ENCODE measurements at regions not wholly inside any gene's neighbourhood (a gene's known extent, or its start where the extent isn't known, plus 50 kb on each side); places are given as distances from the start of the nearest gene placed in this dataset.
"Not testable (repeated sequence)": the region's sequence is repeated elsewhere in the genome, so short reads cannot be mapped to it uniquely, and the experiment has no call there.

DNA sequence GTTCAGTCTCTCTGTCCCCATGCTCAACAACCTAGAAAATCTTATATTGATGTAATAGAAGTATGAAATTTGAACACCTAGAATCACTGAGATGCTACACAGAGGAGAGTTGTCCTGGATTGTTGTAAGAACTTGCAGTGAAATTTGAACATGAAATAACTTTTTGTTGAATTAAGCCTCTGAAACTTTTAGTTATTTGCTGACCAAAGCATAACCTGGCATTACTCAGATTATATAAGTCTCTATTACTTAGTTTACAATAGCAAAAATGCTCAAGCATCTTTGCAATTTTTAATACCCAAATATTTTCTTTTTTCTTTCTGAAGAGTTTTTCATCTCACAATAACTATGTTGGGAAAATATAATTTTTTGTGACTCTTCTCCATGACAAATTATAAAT is 630.7 kb upstream of the ACO1 start:
- DNase-seq (ENCODE audit: low spot score in 2 of 2) (no peak), FAIRE-seq (peak; percentile 10)

DNA sequence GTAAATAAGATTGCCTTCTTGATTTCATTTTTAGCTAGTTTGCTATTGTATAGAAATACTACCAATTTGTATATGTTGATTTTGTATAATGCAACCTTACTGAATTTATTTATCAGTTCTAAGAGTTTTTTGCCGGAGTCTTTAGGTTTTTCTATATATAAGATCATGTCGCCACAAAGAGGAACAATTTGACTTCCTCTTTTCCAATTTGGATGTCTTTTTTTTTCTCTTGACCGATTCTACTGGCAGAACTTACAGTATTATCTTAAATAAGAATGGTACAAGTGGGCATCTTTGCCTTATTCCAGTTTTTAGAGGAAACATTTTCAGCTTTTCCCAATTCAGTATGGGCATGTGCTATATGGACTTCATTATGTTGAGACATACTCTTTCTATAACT is 624.7 kb upstream of the ACO1 start:
- FAIRE-seq (no peak), DNase-seq (ENCODE audit: low spot score in 2 of 2) (no peak)

DNA sequence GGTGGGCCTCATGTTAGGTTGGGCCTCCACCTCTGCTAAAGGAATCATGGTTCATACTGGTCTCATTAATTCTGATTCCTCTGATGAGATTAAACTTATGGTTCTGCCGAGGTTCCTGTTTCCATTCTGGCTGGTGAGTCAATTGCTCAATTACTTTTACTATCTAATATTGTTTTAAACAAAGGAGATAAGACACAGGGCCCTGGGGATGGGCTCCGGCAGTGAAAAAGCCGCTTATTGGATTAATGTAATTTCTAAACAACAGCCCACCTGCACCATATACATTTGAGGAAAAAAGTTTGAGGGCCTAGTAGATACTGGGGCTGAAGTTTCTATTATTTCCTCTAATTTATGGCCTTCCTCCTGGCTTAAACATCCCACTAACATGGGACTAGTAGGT is 610.4 kb upstream of the ACO1 start:
- not testable (repeated sequence) for FAIRE-seq; DNase-seq (ENCODE audit: low spot score in 2 of 2)

DNA sequence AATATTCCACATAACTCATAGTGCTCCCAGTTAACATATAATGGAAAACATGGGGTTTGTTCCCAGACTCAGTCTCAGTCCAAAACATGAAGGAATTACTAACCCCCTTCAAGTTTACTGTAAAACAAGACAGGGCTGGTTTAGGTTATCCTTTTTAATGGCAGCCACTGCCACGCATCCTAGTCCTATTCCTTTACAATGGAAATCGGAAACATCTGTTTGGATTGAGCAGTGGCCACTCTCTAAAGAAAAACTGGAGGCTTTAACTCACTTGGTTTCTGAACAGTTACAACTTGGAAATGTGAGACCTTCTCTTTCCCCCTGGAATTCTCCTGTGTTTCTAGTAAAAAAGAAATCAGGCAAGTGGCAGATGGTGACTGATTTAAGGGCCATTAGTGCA is 609.9 kb upstream of the ACO1 start:
- no peak for DNase-seq (ENCODE audit: low spot score in 2 of 2)

DNA sequence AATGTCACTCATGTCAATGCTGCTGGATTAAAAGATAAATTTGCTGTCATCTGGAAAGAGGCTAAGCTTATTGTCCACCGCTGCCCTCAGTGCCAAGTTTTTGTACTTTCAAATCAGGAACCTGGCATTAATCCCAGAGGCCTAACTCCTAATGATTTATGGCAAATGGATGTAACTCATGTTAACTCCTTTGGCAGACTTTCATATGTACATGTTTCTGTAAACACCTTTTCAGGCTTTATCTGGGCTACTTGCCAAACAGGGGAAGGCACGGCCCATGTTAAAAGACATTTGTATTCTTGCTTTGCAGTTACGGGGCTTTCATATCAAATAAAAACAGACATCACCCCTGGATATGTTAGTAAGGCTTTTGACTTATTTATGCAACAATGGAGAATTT is 608.0 kb upstream of the ACO1 start:
- no peak for DNase-seq (ENCODE audit: low spot score in 2 of 2)
- FAIRE-seq, result no peak

More for the DNA sequence above, 609.9 kb upstream of the ACO1 start:
- FAIRE-seq, result no peak

DNA sequence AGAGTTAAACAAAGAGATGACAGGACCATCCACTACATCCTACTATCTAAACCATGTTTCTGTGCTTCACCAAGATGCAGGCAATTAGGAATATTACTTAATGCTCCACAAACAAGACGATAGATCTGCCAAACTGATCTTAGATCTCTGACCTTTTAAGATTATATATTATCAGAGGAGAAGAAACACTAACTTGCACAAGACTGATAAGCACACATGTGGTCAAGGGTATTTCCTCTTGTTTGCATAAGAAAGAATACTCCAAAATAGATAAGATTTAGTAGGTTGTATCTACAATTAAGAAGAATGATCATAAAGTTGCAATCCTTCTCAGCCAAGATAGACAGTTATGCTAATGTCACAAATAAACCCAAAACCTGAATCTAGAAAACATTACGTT is 601.0 kb upstream of the ACO1 start:
- DNase-seq (ENCODE audit: low spot score in 2 of 2), result no peak
- no peak for FAIRE-seq

- DNase-seq (ENCODE audit: low spot score in 2 of 2) (no peak), FAIRE-seq (no peak)
Observed at GRCh38 chr9:31790720-31791119, 593.7 kb upstream of the ACO1 start.

DNA sequence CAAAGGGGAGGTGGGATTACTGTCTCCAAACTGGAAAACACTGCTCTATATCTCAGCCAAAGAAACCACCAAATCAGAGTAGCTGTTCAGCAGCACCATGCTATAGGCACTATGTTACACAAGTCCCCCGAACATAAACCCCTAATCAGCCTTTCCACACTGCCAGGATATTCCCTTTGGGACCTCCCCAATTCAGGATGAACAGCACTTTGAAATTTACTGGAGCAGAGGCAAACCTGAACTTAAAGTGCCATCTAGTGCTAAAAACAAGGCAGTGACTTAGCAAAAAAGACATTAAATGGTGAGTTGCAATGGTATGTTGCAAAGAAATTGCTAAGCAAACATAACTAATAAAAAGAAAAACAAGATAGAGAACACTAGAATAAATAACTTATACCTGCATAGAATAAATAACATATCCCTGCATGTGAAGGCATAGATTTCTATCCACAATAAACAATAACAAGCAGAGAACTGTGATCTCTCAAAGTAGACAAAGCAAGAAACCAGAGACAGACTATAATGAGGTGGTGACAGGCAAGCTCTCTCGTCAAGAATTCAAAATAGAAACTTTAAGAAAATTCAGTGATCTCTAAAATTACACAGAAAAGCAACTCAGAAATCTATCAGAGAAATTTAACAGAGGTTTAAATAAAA is 584.4 kb upstream of the ACO1 start:
- DNase-seq (ENCODE audit: low spot score in 2 of 2) (no peak), FAIRE-seq (no peak)

- DNase-seq (ENCODE audit: low spot score in 2 of 2) (no peak), FAIRE-seq (no peak)
Observed at GRCh38 chr9:31807574-31808256, 576.7 kb upstream of the ACO1 start.

DNA sequence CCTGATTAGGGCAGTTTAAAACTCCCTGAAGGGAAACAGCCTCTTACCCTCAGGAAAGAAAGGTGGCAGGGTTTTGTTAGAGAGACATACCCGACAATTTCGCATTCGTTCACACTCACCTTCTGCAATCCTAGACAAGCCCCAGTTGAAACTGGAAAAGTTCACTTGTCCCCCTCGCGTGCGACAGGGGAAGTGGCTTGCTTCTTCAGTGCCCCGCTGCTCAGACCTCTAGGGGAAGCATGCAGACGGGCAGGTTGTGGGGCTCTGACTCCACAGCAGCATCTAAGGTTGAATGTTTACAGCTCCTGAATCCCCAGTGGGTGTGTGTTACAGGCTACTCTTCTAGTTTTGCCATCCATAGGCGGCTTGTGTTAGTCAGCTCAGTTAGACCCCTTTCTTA is 575.7 kb upstream of the ACO1 start:
- no peak for DNase-seq (ENCODE audit: low spot score in 2 of 2)
- no peak for FAIRE-seq

- no peak for DNase-seq (ENCODE audit: low spot score in 2 of 2)
Observed at GRCh38 chr9:31820426-31820825, 564.0 kb upstream of the ACO1 start.

GRCh38 chr9:31821583-31821982 is 562.9 kb upstream of the ACO1 start:
- DNase-seq (ENCODE audit: low spot score in 2 of 2), result no peak
- FAIRE-seq, result no peak

More at GRCh38 chr9:31820426-31820825, 564.0 kb upstream of the ACO1 start:
- FAIRE-seq, result no peak

GRCh38 chr9:31823365-31823764 is 561.1 kb upstream of the ACO1 start:
- DNase-seq (ENCODE audit: low spot score in 2 of 2) (no peak), FAIRE-seq (no peak)

- FAIRE-seq (no peak), DNase-seq (ENCODE audit: low spot score in 2 of 2) (no peak)
Observed at GRCh38 chr9:31824860-31825259, 559.6 kb upstream of the ACO1 start.

DNA sequence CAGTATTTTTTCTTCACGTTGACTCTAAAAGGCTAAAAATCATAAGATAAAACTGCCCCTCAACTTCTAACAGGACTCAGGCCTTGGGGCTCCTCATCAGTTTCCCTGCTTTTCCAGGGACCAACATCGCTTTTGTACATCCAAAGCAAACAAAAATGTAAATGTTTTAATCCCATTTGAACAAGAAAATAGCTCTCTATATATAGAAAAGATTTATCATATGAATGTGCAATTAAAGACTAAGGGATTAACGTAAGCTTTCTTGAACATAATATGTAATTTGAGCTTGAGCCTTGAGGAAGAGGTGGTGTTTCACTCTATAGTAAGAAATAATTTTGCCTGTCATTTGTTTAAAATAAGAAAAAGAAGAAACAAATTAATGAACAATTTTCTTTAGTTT is 547.2 kb upstream of the ACO1 start:
- DNase-seq (ENCODE audit: low spot score in 2 of 2) (no peak), FAIRE-seq (no peak)

DNA sequence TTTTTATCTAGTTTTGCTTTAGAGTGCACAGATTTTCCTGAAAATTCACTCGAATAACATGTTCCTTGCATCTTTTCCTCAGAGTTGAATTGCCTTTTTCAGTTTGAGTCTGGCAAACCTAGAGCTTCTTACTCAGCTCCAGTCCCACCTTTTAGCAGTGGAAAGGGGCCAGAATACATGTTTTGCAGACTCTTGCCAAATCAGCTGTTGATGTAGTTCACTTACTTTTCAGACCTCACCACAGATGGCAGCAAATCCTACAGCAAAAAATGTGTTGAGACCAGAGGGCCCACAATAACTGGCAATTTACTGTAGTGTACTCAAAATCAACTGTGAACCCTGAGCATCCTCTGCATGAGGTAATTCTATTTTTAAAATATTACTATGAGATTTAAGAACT is 545.2 kb upstream of the ACO1 start:
- no peak for FAIRE-seq
- no peak for DNase-seq (ENCODE audit: low spot score in 2 of 2)

DNA sequence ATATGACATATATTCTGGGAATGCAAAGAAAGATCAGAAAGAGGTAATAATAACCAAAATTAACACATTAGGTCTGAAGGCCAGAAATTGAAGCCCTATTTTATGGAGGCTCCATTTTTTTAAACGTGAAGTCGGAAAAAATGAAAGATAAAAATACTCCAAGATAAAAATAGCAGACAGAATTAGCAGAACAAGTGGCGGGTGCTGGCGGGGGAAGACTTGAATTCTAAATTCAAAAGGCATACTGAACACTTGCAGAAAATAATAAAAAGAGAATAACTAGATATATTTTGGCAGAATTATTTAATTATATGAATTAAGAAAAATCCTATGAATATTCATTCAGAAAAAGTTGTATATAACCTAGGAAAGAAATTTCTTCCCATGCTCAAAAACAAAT is 543.7 kb upstream of the ACO1 start:
- DNase-seq (ENCODE audit: low spot score in 2 of 2) (no peak), FAIRE-seq (peak; percentile 8)

DNA sequence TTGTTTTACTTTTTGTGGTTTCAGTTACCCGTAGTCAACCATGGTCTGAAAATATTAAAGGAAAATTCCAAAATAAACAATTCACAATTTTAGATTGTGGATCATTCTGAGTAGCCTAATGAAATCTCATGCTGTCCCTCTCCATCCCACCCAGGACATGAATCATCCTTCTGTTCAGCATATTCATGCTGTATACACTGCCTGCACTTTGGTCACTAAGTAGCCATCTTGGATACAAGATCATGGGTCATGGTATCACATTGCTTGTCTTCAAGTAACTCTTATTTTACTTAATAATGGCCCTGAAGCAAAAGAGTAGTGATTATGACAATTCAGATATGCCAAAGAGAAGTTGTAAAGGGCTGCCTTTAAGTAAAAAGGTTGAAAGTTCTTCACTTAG is 536.5 kb upstream of the ACO1 start:
- FAIRE-seq (no peak), DNase-seq (ENCODE audit: low spot score in 2 of 2) (no peak)

GRCh38 chr9:31848505-31849285 is 535.7 kb upstream of the ACO1 start:
- FAIRE-seq (no peak), DNase-seq (ENCODE audit: low spot score in 2 of 2) (no peak)

DNA sequence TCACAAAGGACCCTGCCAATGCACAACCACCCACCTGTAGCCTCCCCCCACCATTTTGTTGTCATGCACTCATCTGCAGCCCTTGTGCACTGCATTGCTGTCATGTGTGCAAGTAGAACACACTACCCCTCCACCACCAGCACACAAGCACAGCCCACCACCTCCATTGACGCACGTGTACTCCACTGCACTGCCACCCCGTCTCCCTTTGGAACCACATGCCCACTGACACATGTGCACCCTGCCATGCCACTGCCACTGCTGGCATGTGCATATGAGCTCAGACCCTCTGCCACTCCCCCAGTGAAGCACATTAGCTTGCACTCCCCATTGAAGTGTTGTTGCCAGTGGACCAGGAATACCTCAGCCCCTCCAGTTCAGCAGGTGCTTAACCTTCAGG is 530.3 kb upstream of the ACO1 start:
- FAIRE-seq, result no peak

GRCh38 chr9:31868830-31869229 is 515.6 kb upstream of the ACO1 start:
- DNase-seq (ENCODE audit: low spot score in 2 of 2) (no peak), FAIRE-seq (no peak)

More for the DNA sequence above, 530.3 kb upstream of the ACO1 start:
- DNase-seq (ENCODE audit: low spot score in 2 of 2), result no peak

DNA sequence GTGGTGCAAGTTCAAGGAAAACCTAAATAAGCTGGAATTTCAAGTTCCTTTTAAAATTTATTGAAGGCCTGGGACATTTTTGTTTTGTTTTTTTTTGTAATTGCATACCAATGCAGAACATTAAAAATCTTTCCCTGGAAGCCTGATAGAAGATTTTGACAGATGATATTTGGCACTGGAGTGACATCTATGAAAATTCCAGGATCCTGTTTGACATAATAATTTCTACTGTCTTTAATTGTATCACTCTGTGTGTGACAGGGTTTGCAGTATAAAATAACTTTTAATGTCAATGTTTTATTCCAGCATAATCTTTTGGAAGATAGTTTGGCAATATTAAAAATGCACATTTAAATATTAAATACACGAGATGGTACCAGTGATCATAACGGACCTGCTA is 514.2 kb upstream of the ACO1 start:
- FAIRE-seq (no peak), DNase-seq (ENCODE audit: low spot score in 2 of 2) (no peak)

All from frontal cortex (tissue), 3 donors.